Endodermal cell (in vitro differentiated cells): ENCODE measurements at regions not wholly inside any gene's neighbourhood (a gene's known extent, or its start where the extent isn't known, plus 50 kb on each side); places are given as distances from the start of the nearest gene placed in this dataset.

Experiments
- DNase-seq: peaks from one replicate; pipeline ENCODE4 v3.0.0-alpha.2; 2017
- H3K27ac ChIP-seq: 2 replicates; pipeline ENCODE4 v1.5.1; 2013; ENCODE audit warnings: mild to moderate bottlenecking, low read depth, low read length, moderate library complexity
- H3K27me3 ChIP-seq: 2 replicates; pipeline ENCODE4 v1.6.1; 2013; ENCODE audit warnings: mild to moderate bottlenecking, low read length, moderate library complexity; ENCODE audit not compliant: insufficient read depth, control insufficient read depth, poor library complexity, severe bottlenecking
- H3K36me3 ChIP-seq: 2 replicates; pipeline ENCODE4 v1.7.0; 2013; ENCODE audit warnings: mild to moderate bottlenecking, low read length, moderate library complexity; ENCODE audit not compliant: control insufficient read depth, insufficient read depth
- H3K4me1 ChIP-seq: one replicate; pipeline ENCODE4 v1.7.0; 2013; ENCODE audit warnings: low read length; ENCODE audit not compliant: control insufficient read depth, insufficient read depth
- H3K4me3 ChIP-seq: 2 replicates; pipeline ENCODE4 v1.5.1; 2013; ENCODE audit warnings: mild to moderate bottlenecking, low read length, moderate library complexity
- H3K9ac ChIP-seq: 2 replicates; pipeline ENCODE4 v1.6.1; 2013; ENCODE audit warnings: mild to moderate bottlenecking, low read length, moderate library complexity; ENCODE audit not compliant: poor library complexity, severe bottlenecking; ENCODE audit errors: extremely low read depth
- H3K9me3 ChIP-seq: 2 replicates; pipeline ENCODE4 v1.6.1; 2013; ENCODE audit warnings: mild to moderate bottlenecking, low read length, moderate library complexity; ENCODE audit not compliant: control insufficient read depth
- H3K27ac Mint-ChIP-seq: 2 replicates; pipeline ENCODE4 v1.8.0; 2020; ENCODE audit warnings: mixed read lengths
- H3K27me3 Mint-ChIP-seq: 2 replicates; pipeline ENCODE4 v1.8.0; 2021; ENCODE audit warnings: mild to moderate bottlenecking, mixed read lengths; ENCODE audit not compliant: insufficient read depth
- H3K36me3 Mint-ChIP-seq: 2 replicates; pipeline ENCODE4 v1.8.0; 2020; ENCODE audit warnings: low read depth, mixed read lengths
- H3K4me1 Mint-ChIP-seq: 2 replicates; pipeline ENCODE4 v1.8.0; 2020; ENCODE audit warnings: mixed read lengths
- H3K4me3 Mint-ChIP-seq: 2 replicates; pipeline ENCODE4 v1.8.0; 2020; ENCODE audit warnings: mild to moderate bottlenecking, moderate library complexity, mixed read lengths
- H3K9me3 Mint-ChIP-seq: 2 replicates; pipeline ENCODE4 v1.8.0; 2020; ENCODE audit warnings: mild to moderate bottlenecking, mixed read lengths
- CTCF ChIP-seq: fragments of 200-600 bp; sonication (generic); conservative IDR thresholded peaks from 2 replicates; pipeline ENCODE4 v1.5.0; 2021; ENCODE audit warnings: antibody characterized with exemption, mild to moderate bottlenecking
- WGBS, 2 experiments: methylation state at CpG; one replicate each; pipeline versions ENCODE4 v1.1.5 to v1.1.7; 2013; ENCODE audit warnings: missing lambda C conversion rate in 2 of 2, mixed read lengths in 1 of 2; ENCODE audit not compliant: insufficient coverage in 1 of 2, insufficient read length in 1 of 2; 5-methylcytosine and 5-hydroxymethylcytosine counted together

GRCh38 chrX:46247456-46247855, 297.8 kb downstream of the ZNF674 start:
- Histone ChIP-seq H3K9ac (no peak overlapping the region), H3K9me3 (no peaks in the 10 kb centered on the region), H3K27me3 (no peaks in the 10 kb centered on the region), H3K36me3 (no peaks in the 10 kb centered on the region), H3K27ac (no peak overlapping the region), H3K4me1 (no peaks in the 10 kb centered on the region), H3K4me3 (no peak overlapping the region)
- WGBS, 2 experiments: 83 to 100% methylated on average over 2 to 4 of the region's 4 CpGs
- H3K36me3 Mint-ChIP-seq: no peaks in the 10 kb centered on the region
- no peak overlapping the region for H3K27ac Mint-ChIP-seq
- no peak for DNase-seq
- H3K4me1 Mint-ChIP-seq: no peaks in the 10 kb centered on the region
- TF ChIP-seq CTCF: no peak
- H3K9me3 Mint-ChIP-seq: peaks cover 47% of the 10 kb centered on the region
- H3K27me3 Mint-ChIP-seq: no peaks in the 10 kb centered on the region
- no peak overlapping the region for H3K4me3 Mint-ChIP-seq

GRCh38 chrX:46244451-46244850, 300.8 kb downstream of the ZNF674 start:
- H3K4me3 Mint-ChIP-seq: no peak overlapping the region
- no peak overlapping the region for H3K27ac Mint-ChIP-seq
- Histone ChIP-seq H3K27ac (no peak overlapping the region), H3K4me3 (no peak overlapping the region), H3K9me3 (no peaks in the 10 kb centered on the region), H3K27me3 (no peaks in the 10 kb centered on the region), H3K4me1 (no peaks in the 10 kb centered on the region), H3K36me3 (no peaks in the 10 kb centered on the region), H3K9ac (no peak overlapping the region)
- DNase-seq: no peak
- WGBS, 2 experiments: 90% methylated on average over 3 of the region's 4 CpGs; no CpG with 5 or more reads in 1 of the 2 experiments
- no peaks in the 10 kb centered on the region for H3K27me3 Mint-ChIP-seq
- H3K9me3 Mint-ChIP-seq: peaks cover 53% of the 10 kb centered on the region
- H3K36me3 Mint-ChIP-seq: no peaks in the 10 kb centered on the region
- no peaks in the 10 kb centered on the region for H3K4me1 Mint-ChIP-seq
- no peak for TF ChIP-seq CTCF

GRCh38 chrX:46236411-46236810, 308.8 kb downstream of the ZNF674 start:
- Mint-ChIP-seq H3K4me3 (no peak overlapping the region), H3K36me3 (no peaks in the 10 kb centered on the region), H3K4me1 (no peaks in the 10 kb centered on the region), H3K9me3 (peaks cover 64% of the 10 kb centered on the region), H3K27ac (no peak overlapping the region), H3K27me3 (no peaks in the 10 kb centered on the region)
- H3K27ac ChIP-seq: no peak overlapping the region
- no peak for DNase-seq
- no peak overlapping the region for H3K4me3 ChIP-seq
- 95% methylated on average over 2 of the region's 2 CpGs; no CpG with 5 or more reads in 1 of the 2 experiments for WGBS, 2 experiments
- TF ChIP-seq CTCF: no peak
- H3K36me3 ChIP-seq: no peaks in the 10 kb centered on the region
- H3K4me1 ChIP-seq: no peaks in the 10 kb centered on the region
- H3K27me3 ChIP-seq: no peaks in the 10 kb centered on the region
- no peaks in the 10 kb centered on the region for H3K9me3 ChIP-seq
- H3K9ac ChIP-seq: no peak overlapping the region
